AG09309 (cell line): ENCODE measurements at regions not wholly inside any gene's neighbourhood (a gene's known extent, or its start where the extent isn't known, plus 50 kb on each side); places are given as distances from the start of the nearest gene placed in this dataset.

Experiments used
- DNase-seq: peaks from one replicate; pipeline ENCODE4 v3.0.0-alpha.2; 2010; ENCODE audit warnings: low read depth
- H3K4me3 ChIP-seq: 2 replicates; pipeline ENCODE4 v1.5.1; 2011; ENCODE audit warnings: mild to moderate bottlenecking, low read depth, low read length, moderate library complexity; ENCODE audit not compliant: control insufficient read depth
- TF ChIP-seq, protein P1 (sequence below): IDR thresholded peaks from 2 replicates; pipeline ENCODE4 v1.5.1; 2011; ENCODE audit warnings: mild to moderate bottlenecking, low read depth, low read length, inconsistent platforms; ENCODE audit not compliant: insufficient read depth, control insufficient read depth; ENCODE audit errors: missing control alignments

DNA sequence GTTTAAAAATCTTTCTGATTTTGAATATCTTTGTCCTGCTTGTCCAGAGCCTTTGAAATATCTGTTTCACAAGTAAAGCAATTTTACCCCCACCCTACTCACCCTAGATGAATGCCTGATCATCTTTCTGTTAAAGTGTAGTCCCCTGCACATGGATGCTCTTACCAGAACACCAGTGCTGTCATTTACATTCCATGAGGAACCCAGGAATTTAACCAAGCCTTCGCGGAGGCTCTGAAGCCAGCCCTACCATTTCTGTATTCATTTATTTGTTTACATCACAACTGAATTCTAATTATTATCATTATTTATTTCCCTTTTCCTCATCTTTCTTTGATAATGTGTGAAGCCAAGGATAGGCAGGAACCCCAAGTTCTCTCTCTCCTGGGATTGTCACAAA is 167.8 kb upstream of the MYO3A start:
- TF ChIP-seq, protein P1, sequence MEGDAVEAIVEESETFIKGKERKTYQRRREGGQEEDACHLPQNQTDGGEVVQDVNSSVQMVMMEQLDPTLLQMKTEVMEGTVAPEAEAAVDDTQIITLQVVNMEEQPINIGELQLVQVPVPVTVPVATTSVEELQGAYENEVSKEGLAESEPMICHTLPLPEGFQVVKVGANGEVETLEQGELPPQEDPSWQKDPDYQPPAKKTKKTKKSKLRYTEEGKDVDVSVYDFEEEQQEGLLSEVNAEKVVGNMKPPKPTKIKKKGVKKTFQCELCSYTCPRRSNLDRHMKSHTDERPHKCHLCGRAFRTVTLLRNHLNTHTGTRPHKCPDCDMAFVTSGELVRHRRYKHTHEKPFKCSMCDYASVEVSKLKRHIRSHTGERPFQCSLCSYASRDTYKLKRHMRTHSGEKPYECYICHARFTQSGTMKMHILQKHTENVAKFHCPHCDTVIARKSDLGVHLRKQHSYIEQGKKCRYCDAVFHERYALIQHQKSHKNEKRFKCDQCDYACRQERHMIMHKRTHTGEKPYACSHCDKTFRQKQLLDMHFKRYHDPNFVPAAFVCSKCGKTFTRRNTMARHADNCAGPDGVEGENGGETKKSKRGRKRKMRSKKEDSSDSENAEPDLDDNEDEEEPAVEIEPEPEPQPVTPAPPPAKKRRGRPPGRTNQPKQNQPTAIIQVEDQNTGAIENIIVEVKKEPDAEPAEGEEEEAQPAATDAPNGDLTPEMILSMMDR, result no peak
- no peak overlapping the region for H3K4me3 ChIP-seq
- DNase-seq, result no peak

DNA sequence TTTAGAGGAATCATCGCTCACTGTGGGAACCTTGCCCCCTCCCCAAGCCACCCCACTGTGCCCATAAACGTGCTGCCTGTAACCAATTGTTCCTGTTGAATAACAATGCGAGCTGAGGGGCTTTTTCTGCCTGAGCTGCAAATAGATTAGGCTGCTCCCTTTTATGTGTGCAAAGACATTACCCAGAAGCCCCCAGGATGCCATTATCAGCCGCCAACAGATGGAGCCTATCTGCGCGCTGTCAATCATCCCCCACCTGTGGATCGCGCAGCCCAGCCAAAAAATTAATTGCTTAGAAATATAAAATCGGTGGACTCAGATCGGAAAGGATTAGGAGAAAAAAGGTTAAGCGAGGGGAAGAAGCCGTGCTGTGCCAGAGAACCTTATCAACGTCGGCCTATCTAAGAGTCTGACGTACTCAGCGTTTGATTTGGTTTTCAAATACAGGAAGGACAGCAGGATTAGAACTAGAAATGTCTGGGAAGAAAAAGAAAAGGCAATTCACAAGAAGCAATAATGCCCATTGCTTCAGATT is 167.3 kb upstream of the MYO3A start:
- TF ChIP-seq, protein P1, result no peak
- H3K4me3 ChIP-seq, result no peak overlapping the region
- no peak for DNase-seq

DNA sequence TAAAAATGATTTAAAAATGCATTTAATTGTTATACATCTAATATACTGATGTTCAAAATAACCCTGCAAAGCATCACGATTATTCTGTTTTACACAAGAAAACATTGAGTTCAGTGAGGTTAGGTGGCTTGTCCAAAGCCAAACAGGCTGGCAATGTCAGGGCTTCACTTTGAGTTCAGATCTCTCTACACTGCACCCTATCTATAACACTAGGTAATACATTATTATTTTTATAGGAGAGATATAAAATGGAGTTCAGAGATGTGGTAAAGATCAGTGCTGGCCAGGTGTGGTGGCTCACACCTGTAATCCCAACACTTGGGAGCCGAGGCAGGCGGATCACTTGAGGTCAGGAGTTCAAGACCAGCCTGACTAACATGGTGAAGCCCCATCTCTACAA is 165.9 kb upstream of the MYO3A start:
- DNase-seq, result no peak
- no peak overlapping the region for H3K4me3 ChIP-seq
- TF ChIP-seq, protein P1, result no peak

DNA sequence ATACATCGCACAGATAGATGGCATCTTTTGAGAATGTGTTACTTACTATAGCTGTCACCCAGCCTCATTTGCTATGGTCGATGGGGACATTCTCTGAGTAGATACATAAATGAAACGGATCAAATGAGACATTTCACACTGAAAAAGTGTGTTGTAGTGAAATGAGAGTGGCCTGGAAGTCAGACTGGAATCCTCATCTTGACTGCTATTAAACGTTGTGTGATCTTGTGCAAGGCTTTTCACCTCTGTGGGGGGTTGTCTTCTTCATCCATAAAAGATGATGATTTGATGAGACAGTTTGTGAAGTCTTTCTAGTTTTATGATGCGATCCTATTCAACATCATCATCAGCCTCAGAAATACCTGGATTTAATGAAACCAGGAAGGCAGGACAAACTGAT is 155.4 kb upstream of the MYO3A start:
- DNase-seq, result no peak
- TF ChIP-seq, protein P1, result no peak
- no peak overlapping the region for H3K4me3 ChIP-seq

DNA sequence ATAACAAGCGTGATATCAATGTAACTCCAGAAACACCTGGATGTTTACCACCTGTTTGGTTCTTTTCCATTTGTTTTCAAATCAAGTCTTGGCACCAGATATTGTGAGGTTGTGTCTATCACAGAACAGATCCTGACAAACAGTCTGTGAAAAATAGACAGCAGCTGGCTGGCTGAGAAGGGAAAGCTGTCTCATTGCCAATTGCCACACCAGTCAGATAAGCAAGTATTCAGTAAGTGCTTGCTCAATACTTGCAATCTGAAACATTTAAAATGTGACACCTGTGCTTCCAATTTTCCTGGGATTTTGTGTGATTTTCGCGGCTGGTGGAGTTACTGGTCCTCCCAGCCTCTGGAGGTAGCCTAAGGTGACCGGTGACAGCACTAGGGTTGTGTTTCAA is 147.9 kb upstream of the MYO3A start:
- no peak overlapping the region for H3K4me3 ChIP-seq
- DNase-seq, result no peak
- TF ChIP-seq, protein P1, result no peak

DNA sequence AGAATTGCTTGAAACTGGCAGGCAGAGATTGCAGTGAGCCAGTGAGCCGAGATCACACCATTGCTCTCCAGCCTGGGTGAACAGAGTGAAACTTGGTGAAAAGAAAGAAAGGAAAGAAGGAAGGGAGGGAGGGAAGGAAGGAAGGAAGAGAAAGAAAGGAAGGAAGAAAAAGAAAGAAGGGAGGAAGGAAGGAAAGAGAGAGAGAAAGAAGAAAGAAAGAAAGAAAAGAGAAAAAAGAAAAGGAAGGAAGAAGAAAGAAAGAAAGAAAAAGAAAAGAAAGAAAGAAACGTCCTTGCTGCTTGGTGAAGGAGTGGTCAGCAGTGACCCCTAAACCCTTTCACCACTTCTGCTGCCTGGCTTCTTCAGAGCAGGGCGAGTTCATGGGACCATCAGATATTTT is 147.1 kb upstream of the MYO3A start:
- TF ChIP-seq, protein P1, result no peak
- DNase-seq, result no peak
- no peak overlapping the region for H3K4me3 ChIP-seq

DNA sequence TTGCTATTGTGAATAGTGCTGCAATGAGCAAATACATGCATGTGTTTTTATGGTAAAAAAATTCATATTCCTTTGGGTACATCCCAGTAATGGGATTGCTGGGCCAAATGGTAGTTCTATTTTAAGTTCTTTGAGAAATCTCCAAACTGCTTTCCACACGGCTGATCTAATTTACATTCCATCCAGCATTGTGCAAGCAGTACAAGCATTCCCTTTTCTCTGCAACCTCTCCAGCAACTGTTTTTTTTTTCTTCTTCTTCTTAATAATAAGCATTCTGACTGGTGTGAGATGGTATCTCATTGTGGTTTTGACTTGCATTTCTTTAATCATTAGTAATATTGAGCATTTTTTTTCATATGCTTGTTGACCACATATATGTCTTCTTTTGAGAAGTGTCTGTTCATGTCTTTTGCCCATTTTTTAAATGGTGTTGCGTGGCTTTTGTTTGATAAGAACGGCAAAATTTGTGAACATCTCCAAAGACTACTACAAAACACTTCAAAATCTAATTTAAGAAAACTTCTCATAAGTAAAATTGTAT is 136.1 kb upstream of the MYO3A start:
- no peak for DNase-seq
- TF ChIP-seq, protein P1, result no peak
- H3K4me3 ChIP-seq, result no peak overlapping the region
